SK-N-SH treated with all-trans-retinoic acid at 6 μM for 48 hours (cell line): ENCODE measurements at regions not wholly inside any gene's neighbourhood (a gene's known extent, or its start where the extent isn't known, plus 50 kb on each side); places are given as distances from the start of the nearest gene placed in this dataset.

Source experiments
- ARNTL ChIP-seq: fragments of 450-650 bp; formaldehyde crosslinking; IDR thresholded peaks from 2 replicates; pipeline ENCODE4 v1.5.0; 2020; ENCODE audit warnings: low read depth, mild to moderate bottlenecking, moderate library complexity, borderline replicate concordance
- ISL1 ChIP-seq: fragments of 250-450 bp; sonication (Bioruptor Pico); IDR thresholded peaks from 2 replicates; pipeline ENCODE4 v2.1.2; 2022; ENCODE audit warnings: mild to moderate bottlenecking, moderate library complexity
- TCF4 ChIP-seq: fragments of 250-450 bp; sonication (Bioruptor Pico); IDR thresholded peaks from 2 replicates; pipeline ENCODE4 v1.8.0; 2021; ENCODE audit warnings: mild to moderate bottlenecking, moderate library complexity, borderline replicate concordance
- TSHZ2 ChIP-seq: fragments of 250-450 bp; sonication (Bioruptor Pico); IDR thresholded peaks from 2 replicates; pipeline ENCODE4 v1.5.0; 2020; ENCODE audit warnings: mild to moderate bottlenecking, moderate library complexity
- ZFP30 ChIP-seq: fragments of 450-650 bp; formaldehyde crosslinking; IDR thresholded peaks from 2 replicates; pipeline ENCODE4 v1.5.0; 2022; ENCODE audit warnings: mild to moderate bottlenecking, moderate library complexity
- TF ChIP-seq, protein P1 (sequence below): fragments of 250-450 bp; sonication (Bioruptor Pico); IDR thresholded peaks from 2 replicates; pipeline ENCODE4 v1.5.1; 2020; ENCODE audit warnings: low read depth, mild to moderate bottlenecking, moderate library complexity
- TF ChIP-seq, protein P2 (sequence below): fragments of 250-450 bp; sonication (Bioruptor Pico); IDR thresholded peaks from 2 replicates; pipeline ENCODE4 v1.8.0; 2020; ENCODE audit warnings: mild to moderate bottlenecking, moderate library complexity, borderline replicate concordance

GRCh38 chr4:27668001-27668400, 807.4 kb downstream of the STIM2 start:
- TF ChIP-seq ZFP30 (CRISPR knock-in tag) = no peak
- no peak for TF ChIP-seq ARNTL (CRISPR knock-in tag)
- TF ChIP-seq TCF4 (CRISPR knock-in tag) = no peak
- TF ChIP-seq, protein P1, sequence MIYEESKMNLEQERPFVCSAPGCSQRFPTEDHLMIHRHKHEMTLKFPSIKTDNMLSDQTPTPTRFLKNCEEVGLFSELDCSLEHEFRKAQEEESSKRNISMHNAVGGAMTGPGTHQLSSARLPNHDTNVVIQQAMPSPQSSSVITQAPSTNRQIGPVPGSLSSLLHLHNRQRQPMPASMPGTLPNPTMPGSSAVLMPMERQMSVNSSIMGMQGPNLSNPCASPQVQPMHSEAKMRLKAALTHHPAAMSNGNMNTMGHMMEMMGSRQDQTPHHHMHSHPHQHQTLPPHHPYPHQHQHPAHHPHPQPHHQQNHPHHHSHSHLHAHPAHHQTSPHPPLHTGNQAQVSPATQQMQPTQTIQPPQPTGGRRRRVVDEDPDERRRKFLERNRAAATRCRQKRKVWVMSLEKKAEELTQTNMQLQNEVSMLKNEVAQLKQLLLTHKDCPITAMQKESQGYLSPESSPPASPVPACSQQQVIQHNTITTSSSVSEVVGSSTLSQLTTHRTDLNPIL (CRISPR knock-in tag) = no peak
- TF ChIP-seq ISL1 (CRISPR knock-in tag) = no peak
- no peak for TF ChIP-seq TSHZ2 (CRISPR knock-in tag)
- TF ChIP-seq, protein P2, sequence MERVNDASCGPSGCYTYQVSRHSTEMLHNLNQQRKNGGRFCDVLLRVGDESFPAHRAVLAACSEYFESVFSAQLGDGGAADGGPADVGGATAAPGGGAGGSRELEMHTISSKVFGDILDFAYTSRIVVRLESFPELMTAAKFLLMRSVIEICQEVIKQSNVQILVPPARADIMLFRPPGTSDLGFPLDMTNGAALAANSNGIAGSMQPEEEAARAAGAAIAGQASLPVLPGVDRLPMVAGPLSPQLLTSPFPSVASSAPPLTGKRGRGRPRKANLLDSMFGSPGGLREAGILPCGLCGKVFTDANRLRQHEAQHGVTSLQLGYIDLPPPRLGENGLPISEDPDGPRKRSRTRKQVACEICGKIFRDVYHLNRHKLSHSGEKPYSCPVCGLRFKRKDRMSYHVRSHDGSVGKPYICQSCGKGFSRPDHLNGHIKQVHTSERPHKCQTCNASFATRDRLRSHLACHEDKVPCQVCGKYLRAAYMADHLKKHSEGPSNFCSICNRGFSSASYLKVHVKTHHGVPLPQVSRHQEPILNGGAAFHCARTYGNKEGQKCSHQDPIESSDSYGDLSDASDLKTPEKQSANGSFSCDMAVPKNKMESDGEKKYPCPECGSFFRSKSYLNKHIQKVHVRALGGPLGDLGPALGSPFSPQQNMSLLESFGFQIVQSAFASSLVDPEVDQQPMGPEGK (CRISPR knock-in tag) = no peak
